ENCODE measurements at regions not wholly inside any gene's neighbourhood (a gene's known extent, or its start where the extent isn't known, plus 50 kb on each side); places are given as distances from the start of the nearest gene placed in this dataset.

DNA sequence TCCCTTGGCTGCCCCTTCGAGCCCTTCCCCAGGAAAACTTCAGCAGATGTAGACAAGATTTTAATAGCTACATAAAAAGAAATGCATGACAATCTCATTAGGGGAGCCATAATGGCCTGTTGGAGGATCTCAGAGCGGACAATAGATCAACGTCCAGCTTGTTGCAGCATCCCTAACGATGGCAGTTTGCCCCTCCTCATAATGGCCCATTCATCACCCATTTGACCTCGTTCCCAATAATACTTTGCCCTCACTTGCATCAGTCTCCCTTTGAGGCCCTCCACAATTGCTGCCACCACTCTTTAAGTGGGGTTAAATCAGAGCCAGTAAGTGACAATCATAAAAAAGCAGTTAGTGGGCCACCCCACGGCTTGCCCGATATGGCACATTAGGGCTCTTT, 84.7 kb upstream of the PCDH8 start:
- TF ChIP-seq CTCF (IDR thresholded peaks at IDR 0.05): no peak
- no peak for TF ChIP-seq EZH2phosphoT487 (IDR thresholded peaks at IDR 0.05)
- no peak for TF ChIP-seq EZH2 (IDR thresholded peaks at IDR 0.05)

Measured in neural progenitor cell (in vitro differentiated cells).